Epithelial cell of proximal tubule (primary cell): ENCODE measurements at regions not wholly inside any gene's neighbourhood (a gene's known extent, or its start where the extent isn't known, plus 50 kb on each side); places are given as distances from the start of the nearest gene placed in this dataset.

Experiments used
- DNase-seq: peaks from one replicate; pipeline ENCODE4 v3.0.0-alpha.2; 2011; ENCODE audit warnings: low read depth
- H3K4me3 ChIP-seq: 2 replicates; pipeline ENCODE4 v1.5.1; 2011; ENCODE audit warnings: low read depth, mild to moderate bottlenecking, low read length
- TF ChIP-seq, protein P1 (sequence below): conservative IDR thresholded peaks from 2 replicates; pipeline ENCODE4 v1.5.1; 2012; ENCODE audit warnings: low read depth, mild to moderate bottlenecking, low read length

- TF ChIP-seq, protein P1, sequence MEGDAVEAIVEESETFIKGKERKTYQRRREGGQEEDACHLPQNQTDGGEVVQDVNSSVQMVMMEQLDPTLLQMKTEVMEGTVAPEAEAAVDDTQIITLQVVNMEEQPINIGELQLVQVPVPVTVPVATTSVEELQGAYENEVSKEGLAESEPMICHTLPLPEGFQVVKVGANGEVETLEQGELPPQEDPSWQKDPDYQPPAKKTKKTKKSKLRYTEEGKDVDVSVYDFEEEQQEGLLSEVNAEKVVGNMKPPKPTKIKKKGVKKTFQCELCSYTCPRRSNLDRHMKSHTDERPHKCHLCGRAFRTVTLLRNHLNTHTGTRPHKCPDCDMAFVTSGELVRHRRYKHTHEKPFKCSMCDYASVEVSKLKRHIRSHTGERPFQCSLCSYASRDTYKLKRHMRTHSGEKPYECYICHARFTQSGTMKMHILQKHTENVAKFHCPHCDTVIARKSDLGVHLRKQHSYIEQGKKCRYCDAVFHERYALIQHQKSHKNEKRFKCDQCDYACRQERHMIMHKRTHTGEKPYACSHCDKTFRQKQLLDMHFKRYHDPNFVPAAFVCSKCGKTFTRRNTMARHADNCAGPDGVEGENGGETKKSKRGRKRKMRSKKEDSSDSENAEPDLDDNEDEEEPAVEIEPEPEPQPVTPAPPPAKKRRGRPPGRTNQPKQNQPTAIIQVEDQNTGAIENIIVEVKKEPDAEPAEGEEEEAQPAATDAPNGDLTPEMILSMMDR: no peak
- H3K4me3 ChIP-seq: no peak overlapping the region
- DNase-seq: peak; percentile 59
Measured at GRCh38 chr4:156686120-156686519, 285.5 kb downstream of the PDGFC start.

DNA sequence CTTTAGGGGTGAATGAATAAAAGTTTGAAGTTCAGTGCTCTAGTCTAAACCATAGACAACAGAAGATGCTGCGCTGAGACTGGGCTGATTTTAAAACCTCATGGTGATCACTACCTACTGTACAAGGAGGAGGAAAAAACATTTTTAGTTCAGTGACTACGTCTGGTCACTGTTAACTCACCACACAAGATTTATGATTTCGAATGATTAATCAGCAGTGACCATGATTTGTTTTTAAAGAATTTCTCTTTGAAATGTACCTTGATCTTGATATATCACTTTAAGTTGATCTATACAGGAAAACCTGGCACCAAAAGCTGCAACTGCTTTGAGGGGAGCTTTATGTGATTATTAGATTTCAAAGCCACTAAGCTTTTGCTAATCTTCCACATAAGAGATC is 286.3 kb downstream of the PDGFC start:
- no peak overlapping the region for H3K4me3 ChIP-seq
- TF ChIP-seq, protein P1: no peak
- no peak for DNase-seq

- H3K4me3 ChIP-seq: no peak overlapping the region
- no peak for DNase-seq
- TF ChIP-seq, protein P1: no peak
Measured at GRCh38 chr4:156677656-156678055, 293.9 kb downstream of the PDGFC start.

- no peak overlapping the region for H3K4me3 ChIP-seq
- TF ChIP-seq, protein P1: peak; percentile 46
- no peak for DNase-seq
Measured at GRCh38 chr4:156677131-156677531, 294.5 kb downstream of the PDGFC start.

GRCh38 chr4:156676116-156676851 is 295.3 kb downstream of the PDGFC start:
- no peak overlapping the region for H3K4me3 ChIP-seq
- TF ChIP-seq, protein P1: no peak
- no peak for DNase-seq

DNA sequence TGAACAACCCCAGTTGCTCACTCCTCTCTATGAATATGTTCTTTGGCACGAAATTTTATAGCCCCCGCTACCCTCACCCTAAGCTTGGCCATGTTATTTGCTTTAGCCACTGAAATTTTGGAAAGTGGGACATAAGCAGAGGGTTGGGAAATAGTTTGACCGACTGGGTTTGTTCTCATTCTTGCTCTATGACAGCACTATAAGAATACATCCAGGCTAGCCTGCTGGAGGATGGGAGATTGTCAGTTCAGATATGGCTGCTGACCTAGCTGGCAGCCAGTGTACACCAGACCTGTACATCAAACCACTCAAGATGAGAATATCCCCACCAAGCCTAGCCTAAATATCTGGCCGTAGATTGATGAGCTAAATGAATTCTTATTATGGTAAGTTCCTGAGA is 298.1 kb downstream of the PDGFC start:
- DNase-seq: no peak
- TF ChIP-seq, protein P1: no peak
- no peak overlapping the region for H3K4me3 ChIP-seq
